ENCODE measurements at regions not wholly inside any gene's neighbourhood (a gene's known extent, or its start where the extent isn't known, plus 50 kb on each side); places are given as distances from the start of the nearest gene placed in this dataset.

GRCh38 chr13:33642374-33643065 is 175.4 kb upstream of the RFC3 start:
- no peak overlapping the region for H2AFZ ChIP-seq (ENCODE audit: low read depth, low read length)
- TF ChIP-seq, protein P1, sequence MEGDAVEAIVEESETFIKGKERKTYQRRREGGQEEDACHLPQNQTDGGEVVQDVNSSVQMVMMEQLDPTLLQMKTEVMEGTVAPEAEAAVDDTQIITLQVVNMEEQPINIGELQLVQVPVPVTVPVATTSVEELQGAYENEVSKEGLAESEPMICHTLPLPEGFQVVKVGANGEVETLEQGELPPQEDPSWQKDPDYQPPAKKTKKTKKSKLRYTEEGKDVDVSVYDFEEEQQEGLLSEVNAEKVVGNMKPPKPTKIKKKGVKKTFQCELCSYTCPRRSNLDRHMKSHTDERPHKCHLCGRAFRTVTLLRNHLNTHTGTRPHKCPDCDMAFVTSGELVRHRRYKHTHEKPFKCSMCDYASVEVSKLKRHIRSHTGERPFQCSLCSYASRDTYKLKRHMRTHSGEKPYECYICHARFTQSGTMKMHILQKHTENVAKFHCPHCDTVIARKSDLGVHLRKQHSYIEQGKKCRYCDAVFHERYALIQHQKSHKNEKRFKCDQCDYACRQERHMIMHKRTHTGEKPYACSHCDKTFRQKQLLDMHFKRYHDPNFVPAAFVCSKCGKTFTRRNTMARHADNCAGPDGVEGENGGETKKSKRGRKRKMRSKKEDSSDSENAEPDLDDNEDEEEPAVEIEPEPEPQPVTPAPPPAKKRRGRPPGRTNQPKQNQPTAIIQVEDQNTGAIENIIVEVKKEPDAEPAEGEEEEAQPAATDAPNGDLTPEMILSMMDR (IDR thresholded peaks at IDR 0.05; ENCODE audit: insufficient read depth, low read depth, low read length), result no peak
- TF ChIP-seq EZH2 (IDR thresholded peaks at IDR 0.05; ENCODE audit: insufficient read depth, low read length), result no peak
- Mint-ChIP-seq H3K27ac (ENCODE audit: unreplicated experiment) (no peak overlapping the region), H3K9me3 (ENCODE audit: unreplicated experiment) (no peaks in the 10 kb centered on the region), H3K27me3 (ENCODE audit: low read depth, unreplicated experiment) (no peaks in the 10 kb centered on the region), H3K4me3 (ENCODE audit: unreplicated experiment) (no peak overlapping the region), H3K4me1 (ENCODE audit: low read depth, unreplicated experiment) (peaks cover 32% of the 10 kb centered on the region), H3K36me3 (ENCODE audit: low read depth, unreplicated experiment) (no peaks in the 10 kb centered on the region)
- no peak overlapping the region for H3K9ac ChIP-seq (ENCODE audit: low read length)
- H4K20me1 ChIP-seq (ENCODE audit: insufficient read depth, low read length), result no peaks in the 10 kb centered on the region
- no peaks in the 10 kb centered on the region for H3K79me2 ChIP-seq (ENCODE audit: insufficient read depth, low read length)
- H3K4me2 ChIP-seq (ENCODE audit: low read length), result peak overlapping the region; percentile 25
- no peaks in the 10 kb centered on the region for H3K36me3 ChIP-seq (ENCODE audit: insufficient read depth, low read length)
- DNase-seq (ENCODE audit: low read depth), result no peak
- no peaks in the 10 kb centered on the region for H3K27me3 ChIP-seq (ENCODE audit: insufficient read depth, low read length)
- no peak overlapping the region for H3K27ac ChIP-seq (ENCODE audit: low read depth, low read length)
- FAIRE-seq, result no peak
- H3K9me3 ChIP-seq (ENCODE audit: insufficient read depth, low read depth, low read length), result no peaks in the 10 kb centered on the region
- H3K4me3 ChIP-seq (ENCODE audit: insufficient read depth, low read depth, low read length), result no peak overlapping the region
- peaks cover 5% of the 10 kb centered on the region for H3K4me1 ChIP-seq (ENCODE audit: insufficient read depth, low read length)

- H3K4me3 ChIP-seq (ENCODE audit: insufficient read depth, low read depth, low read length), result no peak overlapping the region
- H3K4me2 ChIP-seq (ENCODE audit: low read length), result no peak overlapping the region
- H3K4me1 ChIP-seq (ENCODE audit: insufficient read depth, low read length), result peaks cover 5% of the 10 kb centered on the region
- no peaks in the 10 kb centered on the region for H3K79me2 ChIP-seq (ENCODE audit: insufficient read depth, low read length)
- no peak overlapping the region for H3K27ac Mint-ChIP-seq (ENCODE audit: unreplicated experiment)
- no peak overlapping the region for H3K9ac ChIP-seq (ENCODE audit: low read length)
- H3K4me3 Mint-ChIP-seq (ENCODE audit: unreplicated experiment), result no peak overlapping the region
- H3K27ac ChIP-seq (ENCODE audit: low read depth, low read length), result no peak overlapping the region
- no peaks in the 10 kb centered on the region for H3K9me3 Mint-ChIP-seq (ENCODE audit: unreplicated experiment)
- H3K9me3 ChIP-seq (ENCODE audit: insufficient read depth, low read depth, low read length), result no peaks in the 10 kb centered on the region
- H3K36me3 ChIP-seq (ENCODE audit: insufficient read depth, low read length), result no peaks in the 10 kb centered on the region
- peaks cover 27% of the 10 kb centered on the region for H3K4me1 Mint-ChIP-seq (ENCODE audit: low read depth, unreplicated experiment)
- FAIRE-seq (no peak), DNase-seq (ENCODE audit: low read depth) (no peak)
- no peaks in the 10 kb centered on the region for H3K36me3 Mint-ChIP-seq (ENCODE audit: low read depth, unreplicated experiment)
- H4K20me1 ChIP-seq (ENCODE audit: insufficient read depth, low read length), result no peaks in the 10 kb centered on the region
- no peak for TF ChIP-seq EZH2 (IDR thresholded peaks at IDR 0.05; ENCODE audit: insufficient read depth, low read length)
- TF ChIP-seq, protein P1 (IDR thresholded peaks at IDR 0.05; ENCODE audit: insufficient read depth, low read depth, low read length), result no peak
- no peaks in the 10 kb centered on the region for H3K27me3 Mint-ChIP-seq (ENCODE audit: low read depth, unreplicated experiment)
- no peaks in the 10 kb centered on the region for H3K27me3 ChIP-seq (ENCODE audit: insufficient read depth, low read length)
- no peak overlapping the region for H2AFZ ChIP-seq (ENCODE audit: low read depth, low read length)
Observed at GRCh38 chr13:33644581-33645543, 173.1 kb upstream of the RFC3 start.
